ENCODE measurements at regions not wholly inside any gene's neighbourhood (a gene's known extent, or its start where the extent isn't known, plus 50 kb on each side); places are given as distances from the start of the nearest gene placed in this dataset.

DNA sequence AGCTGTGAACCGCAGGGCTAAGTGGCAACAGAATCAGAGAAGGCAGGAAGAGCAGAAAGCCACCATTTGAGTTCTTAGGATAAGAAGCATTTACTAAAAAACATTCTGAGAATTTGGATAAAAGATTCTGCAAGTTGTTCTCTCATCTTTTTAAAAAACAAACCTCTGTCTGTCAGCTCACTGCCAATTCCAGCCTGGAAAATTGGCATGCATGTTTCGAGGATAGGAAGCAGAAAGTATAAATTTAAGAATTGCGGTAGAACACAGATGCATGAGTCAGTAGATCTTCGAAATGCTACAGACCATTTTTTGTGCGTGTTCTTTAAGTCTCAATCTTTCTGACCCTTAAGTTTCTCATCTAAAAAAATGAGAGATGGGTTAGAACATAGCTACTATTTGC, 544.5 kb upstream of the DAB1 start:
- no peaks in the 10 kb centered on the region for H3K4me1 ChIP-seq
- H3K4me2 ChIP-seq (ENCODE audit: low read length): no peak overlapping the region
- no peak overlapping the region for H3K27ac ChIP-seq
- H3K79me2 ChIP-seq: no peaks in the 10 kb centered on the region
- no peak overlapping the region for H3K9ac ChIP-seq
- no peaks in the 10 kb centered on the region for H3K9me3 ChIP-seq (ENCODE audit: control insufficient read depth, low read length)
- H3K27me3 ChIP-seq (ENCODE audit: control insufficient read depth, insufficient read depth, low read length): no peaks in the 10 kb centered on the region
- no peak for TF ChIP-seq CTCF (IDR thresholded peaks at IDR 0.05)
- H3K36me3 ChIP-seq (ENCODE audit: control insufficient read depth, insufficient read depth, low read length): no peaks in the 10 kb centered on the region
- no peak overlapping the region for H2AFZ ChIP-seq
- no peak overlapping the region for H3K4me3 ChIP-seq (ENCODE audit: low read depth, low read length)

DNA sequence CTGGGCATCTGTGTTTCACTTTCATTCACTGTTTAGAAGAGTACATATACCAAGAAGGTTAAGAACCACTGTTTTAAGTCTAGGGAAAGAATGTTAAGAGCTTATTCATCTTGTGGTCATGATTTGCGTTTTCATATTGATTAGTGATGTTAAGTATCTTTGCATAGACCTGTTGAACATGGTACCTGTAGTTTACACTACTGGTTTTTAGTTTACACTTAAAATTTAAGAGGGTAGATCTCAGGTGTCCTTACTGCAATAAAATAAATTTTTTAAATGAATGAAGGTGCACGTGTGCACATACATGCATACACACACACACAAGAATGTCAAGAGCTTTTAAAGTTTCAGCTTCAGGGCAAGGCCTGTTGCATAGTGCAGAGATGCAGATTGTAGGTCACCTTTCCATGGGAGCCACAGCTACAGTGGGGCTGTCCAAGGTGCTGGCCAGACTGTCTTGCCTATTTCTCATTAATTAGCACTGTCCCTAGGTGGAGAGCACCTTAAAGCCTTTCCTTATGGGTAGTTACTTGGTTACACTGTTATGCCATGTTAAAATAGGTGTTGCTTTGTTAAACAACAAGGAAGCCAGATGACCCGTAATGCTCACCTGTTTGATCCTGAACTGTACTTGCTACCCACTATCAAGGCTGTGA, 543.0 kb upstream of the DAB1 start:
- Histone ChIP-seq H3K9me3 (ENCODE audit: control insufficient read depth, low read length) (no peaks in the 10 kb centered on the region), H2AFZ (no peak overlapping the region), H3K9ac (no peak overlapping the region), H3K4me1 (no peaks in the 10 kb centered on the region), H3K36me3 (ENCODE audit: control insufficient read depth, insufficient read depth, low read length) (no peaks in the 10 kb centered on the region), H3K4me2 (ENCODE audit: low read length) (no peak overlapping the region), H3K27me3 (ENCODE audit: control insufficient read depth, insufficient read depth, low read length) (no peaks in the 10 kb centered on the region), H3K79me2 (no peaks in the 10 kb centered on the region), H3K4me3 (ENCODE audit: low read depth, low read length) (no peak overlapping the region), H3K27ac (no peak overlapping the region)
- no peak for TF ChIP-seq CTCF (IDR thresholded peaks at IDR 0.05)

- TF ChIP-seq CTCF (IDR thresholded peaks at IDR 0.05): no peak
Observed at GRCh38 chr1:57966340-57966739, 542.5 kb upstream of the DAB1 start.

DNA sequence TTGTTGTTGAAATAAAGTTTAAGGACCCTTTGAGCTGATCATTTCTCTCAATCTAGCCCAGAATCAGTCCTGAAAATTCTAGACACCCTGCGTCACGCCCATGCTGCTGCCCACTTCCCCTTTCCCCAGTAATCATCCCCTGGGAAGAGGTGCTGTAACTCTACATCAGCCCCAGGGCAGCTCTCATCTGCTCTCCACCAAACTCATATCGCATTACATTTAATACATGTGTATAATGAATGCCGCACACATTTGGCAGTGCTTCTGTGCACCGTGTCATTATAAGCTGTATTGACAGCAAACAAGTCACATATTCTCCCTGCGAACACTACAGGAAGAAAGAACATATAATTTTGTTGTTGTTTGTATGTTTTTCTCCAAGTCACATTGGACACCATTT, 539.7 kb upstream of the DAB1 start:
- no peak overlapping the region for H3K4me3 ChIP-seq (ENCODE audit: low read depth, low read length)
- H3K4me2 ChIP-seq (ENCODE audit: low read length): no peak overlapping the region
- H3K4me1 ChIP-seq: no peaks in the 10 kb centered on the region
- no peak for TF ChIP-seq CTCF (IDR thresholded peaks at IDR 0.05)
- no peaks in the 10 kb centered on the region for H3K79me2 ChIP-seq
- no peaks in the 10 kb centered on the region for H3K27me3 ChIP-seq (ENCODE audit: control insufficient read depth, insufficient read depth, low read length)
- H3K27ac ChIP-seq: no peak overlapping the region
- H3K9ac ChIP-seq: no peak overlapping the region
- H3K36me3 ChIP-seq (ENCODE audit: control insufficient read depth, insufficient read depth, low read length): no peaks in the 10 kb centered on the region
- no peaks in the 10 kb centered on the region for H3K9me3 ChIP-seq (ENCODE audit: control insufficient read depth, low read length)
- no peak overlapping the region for H2AFZ ChIP-seq

More at GRCh38 chr1:57966340-57966739, 542.5 kb upstream of the DAB1 start:
- H2AFZ ChIP-seq: no peak overlapping the region
- H3K4me2 ChIP-seq (ENCODE audit: low read length): no peak overlapping the region
- no peaks in the 10 kb centered on the region for H3K9me3 ChIP-seq (ENCODE audit: control insufficient read depth, low read length)
- H3K9ac ChIP-seq: no peak overlapping the region
- H3K4me1 ChIP-seq: no peaks in the 10 kb centered on the region
- H3K4me3 ChIP-seq (ENCODE audit: low read depth, low read length): no peak overlapping the region
- no peak overlapping the region for H3K27ac ChIP-seq
- H3K79me2 ChIP-seq: no peaks in the 10 kb centered on the region
- no peaks in the 10 kb centered on the region for H3K36me3 ChIP-seq (ENCODE audit: control insufficient read depth, insufficient read depth, low read length)
- no peaks in the 10 kb centered on the region for H3K27me3 ChIP-seq (ENCODE audit: control insufficient read depth, insufficient read depth, low read length)

Data from parathyroid adenoma (tissue), 2 donors.